Psoas muscle (tissue), 7 donors: ENCODE measurements at regions not wholly inside any gene's neighbourhood (a gene's known extent, or its start where the extent isn't known, plus 50 kb on each side); places are given as distances from the start of the nearest gene placed in this dataset.

Experiments
- ATAC-seq, 4 donors: fragments of 200-7000 bp; cut with Tn5 transposase; one replicate each; pipeline ENCODE4 v1.9.1; 2020; ENCODE audit warnings: moderate library complexity in 3 of 4, mild to moderate bottlenecking in 2 of 4
- DNase-seq, 2 donors: peaks; one replicate each; pipeline ENCODE4 v3.0.0-alpha.2; 2020
- H3K27ac ChIP-seq: fragments of 200-600 bp; one replicate; pipeline ENCODE4 v1.8.0; 2022
- H3K27me3 ChIP-seq, 3 donors: fragments of 200-600 bp in 1 of 3; one replicate each; pipeline versions ENCODE4 v1.6.1 to v1.8.0; 2013 to 2022; ENCODE audit warnings: low read length in 2 of 3, mild to moderate bottlenecking in 2 of 3, moderate library complexity in 1 of 3; ENCODE audit not compliant: insufficient read depth in 3 of 3
- H3K36me3 ChIP-seq, 2 donors: fragments of 200-600 bp in 1 of 2; one replicate each; pipeline versions ENCODE4 v1.6.1 to v1.8.0; 2013 to 2022; ENCODE audit warnings: low read depth in 1 of 2, mild to moderate bottlenecking in 1 of 2, moderate library complexity in 1 of 2; ENCODE audit not compliant: insufficient read depth in 1 of 2
- H3K4me1 ChIP-seq: fragments of 200-600 bp; one replicate; pipeline ENCODE4 v1.8.0; 2022
- H3K4me3 ChIP-seq: fragments of 200-600 bp; one replicate; pipeline ENCODE4 v1.8.0; 2022; ENCODE audit warnings: mild to moderate bottlenecking
- H3K9me3 ChIP-seq: fragments of 200-600 bp; one replicate; pipeline ENCODE4 v1.8.0; 2022
- WGBS, 3 donors: extraction: QIAGEN DNeasy Blood & Tissue Kit; methylation state at CpG; one replicate each; pipeline versions ENCODE4 v1.1.6 to v1.1.7; 2013; 5-methylcytosine and 5-hydroxymethylcytosine counted together
- intact Hi-C, 2 donors: fragments of 100-400 bp; cut with DNase I; formaldehyde crosslinking; loops; one replicate each; pipeline versions ENCODE4 v1.11.0 to v1.14.2; 2022
- TF ChIP-seq, protein P1 (sequence below): fragments of 200-600 bp; IDR thresholded peaks from one replicate; pipeline ENCODE4 v1.8.0; 2022; ENCODE audit warnings: antibody characterized with exemption
- donor health status: healthy with polysubstance abuse.
- donor health status: DM: no; HTN: no; CAD: no; lungs with moderate emphysema.
- donor health status: Bipolar disorder and iron deficiency.
- donor health status: healthy.
- donor health status: DM: yes; HTN: yes; CAD: no.
- donor health status: DM: no; HTN: no; CAD: no.
- donor health status: DM: yes; HTN: yes; CAD: no.

DNA sequence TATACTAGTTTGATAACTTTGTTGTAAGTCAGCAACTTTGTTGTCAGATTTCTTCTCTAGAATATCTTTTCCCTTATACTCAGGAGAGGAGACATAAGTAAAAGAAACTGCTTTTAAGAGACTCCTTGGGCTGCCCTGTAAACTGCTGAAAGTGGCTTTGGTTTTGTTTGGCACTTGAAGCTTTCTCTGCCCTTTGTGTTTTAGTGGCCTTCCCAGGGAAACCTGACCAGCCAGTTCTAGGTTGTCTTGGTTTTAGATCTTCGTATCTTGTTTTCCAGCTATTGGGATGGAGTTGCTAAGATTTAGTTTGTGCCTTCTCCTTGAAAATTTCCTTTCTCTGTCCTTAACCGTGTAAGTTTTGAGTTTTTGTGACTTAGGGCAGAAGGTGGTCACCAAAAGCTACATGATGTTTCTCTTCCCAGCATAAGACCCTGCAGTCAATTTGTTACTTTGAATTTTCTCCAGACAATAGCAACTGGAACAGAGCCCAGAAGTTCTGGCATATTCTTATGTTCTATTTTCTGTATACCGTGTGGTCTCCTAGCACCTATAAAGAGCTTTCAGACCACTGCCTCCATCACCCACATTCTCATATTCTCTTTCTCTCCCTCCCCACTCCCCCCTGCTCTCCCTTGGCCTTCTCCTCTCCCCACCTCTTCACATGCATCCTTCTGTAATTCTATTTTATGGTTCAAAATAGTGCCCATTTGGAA, 81.1 kb downstream of the BOLA3 start:
- no peak overlapping the region for H3K4me3 ChIP-seq
- 36 to 58% (median 49%) methylated on average over 3 of the region's 3 CpGs for WGBS, 3 donors
- H3K9me3 ChIP-seq = no peaks in the 10 kb centered on the region
- H3K27me3 ChIP-seq = no peaks in the 10 kb centered on the region
- ATAC-seq (no peak), DNase-seq (no peak)
- no peaks in the 10 kb centered on the region for H3K36me3 ChIP-seq
- TF ChIP-seq, protein P1, sequence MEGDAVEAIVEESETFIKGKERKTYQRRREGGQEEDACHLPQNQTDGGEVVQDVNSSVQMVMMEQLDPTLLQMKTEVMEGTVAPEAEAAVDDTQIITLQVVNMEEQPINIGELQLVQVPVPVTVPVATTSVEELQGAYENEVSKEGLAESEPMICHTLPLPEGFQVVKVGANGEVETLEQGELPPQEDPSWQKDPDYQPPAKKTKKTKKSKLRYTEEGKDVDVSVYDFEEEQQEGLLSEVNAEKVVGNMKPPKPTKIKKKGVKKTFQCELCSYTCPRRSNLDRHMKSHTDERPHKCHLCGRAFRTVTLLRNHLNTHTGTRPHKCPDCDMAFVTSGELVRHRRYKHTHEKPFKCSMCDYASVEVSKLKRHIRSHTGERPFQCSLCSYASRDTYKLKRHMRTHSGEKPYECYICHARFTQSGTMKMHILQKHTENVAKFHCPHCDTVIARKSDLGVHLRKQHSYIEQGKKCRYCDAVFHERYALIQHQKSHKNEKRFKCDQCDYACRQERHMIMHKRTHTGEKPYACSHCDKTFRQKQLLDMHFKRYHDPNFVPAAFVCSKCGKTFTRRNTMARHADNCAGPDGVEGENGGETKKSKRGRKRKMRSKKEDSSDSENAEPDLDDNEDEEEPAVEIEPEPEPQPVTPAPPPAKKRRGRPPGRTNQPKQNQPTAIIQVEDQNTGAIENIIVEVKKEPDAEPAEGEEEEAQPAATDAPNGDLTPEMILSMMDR = no peak
- no peaks in the 10 kb centered on the region for H3K4me1 ChIP-seq
- H3K27ac ChIP-seq = no peak overlapping the region
- intact Hi-C loops = no loop called here

DNA sequence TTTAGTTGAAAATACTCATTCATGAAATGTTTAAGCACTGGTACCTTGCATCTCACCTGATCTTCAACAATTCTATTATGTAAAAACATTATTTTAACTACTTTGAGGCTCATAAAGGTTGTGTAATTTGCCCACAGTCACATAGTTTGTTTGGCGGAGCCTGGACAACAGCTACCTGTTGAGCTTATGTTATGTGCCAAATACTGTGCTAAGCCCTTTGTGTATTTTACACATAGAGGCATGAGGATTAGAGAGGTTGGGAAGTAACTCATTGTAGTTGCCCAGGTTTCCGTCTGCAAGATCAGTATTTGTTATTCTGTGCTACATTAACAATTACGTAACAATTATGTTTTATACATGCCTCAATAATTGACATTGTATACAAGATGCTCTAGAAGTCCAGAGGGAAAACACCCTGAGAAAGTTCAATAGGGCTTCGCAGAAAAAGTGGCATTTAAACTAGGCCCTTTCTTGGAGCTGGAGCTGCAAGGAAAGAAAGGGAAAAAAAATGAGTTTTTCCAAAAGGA, 80.4 kb downstream of the BOLA3 start:
- ATAC-seq (no peak), DNase-seq (no peak)
- TF ChIP-seq, protein P1 = no peak
- intact Hi-C loops = no loop called here
- Histone ChIP-seq H3K27ac (no peak overlapping the region), H3K9me3 (no peaks in the 10 kb centered on the region), H3K4me3 (no peak overlapping the region), H3K27me3 (no peaks in the 10 kb centered on the region), H3K4me1 (no peaks in the 10 kb centered on the region), H3K36me3 (no peaks in the 10 kb centered on the region)
- 89 to 97% (median 93%) methylated on average over 4 of the region's 4 CpGs for WGBS, 3 donors

DNA sequence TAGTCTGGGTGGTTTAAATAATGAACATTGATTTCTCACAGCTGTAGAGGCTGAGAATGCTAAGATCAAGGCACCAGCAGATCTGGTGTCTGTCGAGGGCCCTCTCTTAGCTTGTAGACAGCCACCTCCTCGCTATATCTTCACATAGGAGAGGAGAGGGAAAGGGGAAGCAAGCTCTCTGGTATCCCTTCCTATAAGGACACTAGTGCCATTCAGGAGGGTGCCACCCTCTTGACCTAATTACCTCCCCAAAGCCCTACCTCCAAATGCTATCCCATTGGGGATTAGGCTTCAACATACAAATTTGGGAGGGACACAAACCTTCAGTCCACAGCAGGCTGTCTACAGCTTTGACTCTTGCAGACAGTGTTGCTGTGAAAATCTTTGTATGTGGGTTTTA, 76.7 kb downstream of the BOLA3 start:
- no peaks in the 10 kb centered on the region for H3K4me1 ChIP-seq
- H3K4me3 ChIP-seq = no peak overlapping the region
- no peak for ATAC-seq
- H3K9me3 ChIP-seq = no peaks in the 10 kb centered on the region
- no peak for DNase-seq
- H3K27me3 ChIP-seq = no peaks in the 10 kb centered on the region
- H3K36me3 ChIP-seq = peaks cover 0 to 16% of the 10 kb centered on the region in 2 donors
- intact Hi-C loops = no loop called here
- TF ChIP-seq, protein P1 = no peak
- 85 to 91% (median 85%) methylated on average over 2 of the region's 2 CpGs for WGBS, 3 donors
- H3K27ac ChIP-seq = no peak overlapping the region

DNA sequence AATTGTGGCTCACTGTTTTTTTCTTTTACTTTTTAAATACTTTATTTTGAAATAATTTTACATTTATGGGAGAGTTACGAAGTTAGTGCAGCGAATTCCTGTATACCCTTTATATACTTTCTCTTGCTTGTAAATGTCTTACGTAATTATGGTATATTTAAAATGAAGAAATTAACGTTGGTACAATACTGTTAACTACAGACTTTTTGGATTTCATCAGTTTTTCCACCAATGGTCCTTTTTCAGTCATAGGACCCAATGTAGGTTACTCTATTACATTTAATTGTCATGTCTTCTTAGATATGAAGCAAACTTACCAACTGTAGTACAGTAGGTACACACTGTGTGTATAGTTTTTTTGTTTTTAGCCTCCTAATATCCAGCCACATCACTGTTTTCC, 76.3 kb downstream of the BOLA3 start:
- Histone ChIP-seq H3K36me3 (peaks cover 0 to 16% of the 10 kb centered on the region in 2 donors), H3K27ac (no peak overlapping the region), H3K4me1 (no peaks in the 10 kb centered on the region), H3K9me3 (no peaks in the 10 kb centered on the region), H3K4me3 (no peak overlapping the region), H3K27me3 (no peaks in the 10 kb centered on the region)
- intact Hi-C loops = no loop called here
- TF ChIP-seq, protein P1 = no peak
- WGBS, 3 donors = 89 to 97% (median 90%) methylated on average over 4 of the region's 4 CpGs
- DNase-seq (no peak), ATAC-seq (no peak)

DNA sequence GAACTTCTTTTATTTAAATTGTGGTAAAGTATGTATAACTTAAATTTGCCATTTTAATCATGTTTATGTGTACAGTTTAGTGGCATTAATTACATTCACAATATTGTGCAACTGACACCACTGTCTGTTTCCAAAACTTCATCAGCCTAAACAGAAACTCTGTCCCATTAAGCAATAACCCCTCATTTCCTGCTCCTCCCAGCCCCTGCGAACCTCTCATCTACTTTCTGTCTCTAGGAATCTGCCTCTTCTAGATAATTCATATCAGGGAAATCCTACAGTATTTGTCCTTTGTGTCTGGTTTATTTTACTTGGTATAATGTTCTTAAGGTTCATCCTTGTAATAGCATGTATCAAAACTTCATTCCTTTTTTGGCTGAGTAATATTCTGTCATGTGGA, 75.1 kb downstream of the BOLA3 start:
- DNase-seq = no peak
- no peak for ATAC-seq
- Histone ChIP-seq H3K27ac (no peak overlapping the region), H3K9me3 (no peaks in the 10 kb centered on the region), H3K36me3 (peaks cover 0 to 16% of the 10 kb centered on the region in 2 donors), H3K4me3 (no peak overlapping the region), H3K4me1 (no peaks in the 10 kb centered on the region), H3K27me3 (no peaks in the 10 kb centered on the region)
- TF ChIP-seq, protein P1 = no peak
- intact Hi-C loops = no loop called here
- WGBS, 3 donors = 72 to 88% (median 85%) methylated on average over 1 of the region's 1 CpG
